Esophagus muscularis mucosa (tissue), 3 donors: ENCODE measurements at regions not wholly inside any gene's neighbourhood (a gene's known extent, or its start where the extent isn't known, plus 50 kb on each side); places are given as distances from the start of the nearest gene placed in this dataset.

Experiments
- POLR2A ChIP-seq: fragments of 450-650 bp; IDR thresholded peaks from one replicate; pipeline ENCODE4 v1.6.1; 2017; ENCODE audit warnings: antibody characterized with exemption, moderate library complexity, mild to moderate bottlenecking, low read depth
- POLR2AphosphoS5 ChIP-seq, 2 donors: sonication (generic); formaldehyde crosslinking; IDR thresholded peaks; one replicate each; pipeline ENCODE4 v1.6.1; 2017; ENCODE audit warnings: antibody characterized with exemption in 2 of 2
- TF ChIP-seq, protein P1 (sequence below), 3 experiments: fragments of 200-600 bp in 2 of 3; fragments of 450-650 bp in 1 of 3; sonication (generic) in 2 of 3; IDR thresholded peaks; one replicate each; pipeline ENCODE4 v1.5.1; 2017 to 2019; ENCODE audit warnings: antibody characterized with exemption in 3 of 3, mild to moderate bottlenecking in 2 of 3, moderate library complexity in 1 of 3

DNA sequence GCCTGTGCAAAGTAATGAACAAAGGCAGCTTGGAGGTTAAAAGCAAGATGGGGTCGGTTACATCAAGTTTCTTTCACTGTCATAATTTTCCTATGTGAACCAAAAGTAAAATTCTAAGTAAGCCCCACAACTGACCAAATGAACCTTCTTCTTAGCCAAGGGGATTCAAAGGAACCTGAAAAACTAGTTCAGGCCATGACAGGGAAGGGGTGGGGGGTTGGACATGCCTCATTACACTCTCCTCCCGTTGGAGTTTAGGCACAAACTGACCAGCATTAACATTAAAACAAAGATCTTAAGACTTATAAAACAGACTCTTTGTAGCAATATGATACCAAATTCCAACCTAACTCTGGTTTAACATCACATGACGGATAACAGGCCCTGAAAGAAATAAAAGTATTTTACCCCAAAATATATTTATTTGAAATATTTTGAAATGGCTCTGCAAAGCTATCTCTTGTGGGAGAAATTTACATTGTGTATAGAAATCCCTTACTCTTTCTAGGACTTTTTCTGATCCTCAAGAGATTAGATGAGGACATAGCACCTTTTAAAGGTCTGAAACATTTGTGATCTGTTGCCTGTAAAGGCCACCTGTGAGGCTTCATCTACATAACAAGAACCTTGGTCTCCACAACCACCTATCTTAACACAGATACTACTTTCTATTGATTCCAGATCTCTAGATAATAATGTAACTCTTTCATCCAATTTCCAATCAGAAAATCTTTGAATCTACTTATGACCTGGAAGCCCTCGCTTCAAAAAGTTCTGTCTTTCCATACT lies 1829.0 kb upstream of the MIR17HG start:
- TF ChIP-seq POLR2A (no peak), POLR2AphosphoS5 (IDR thresholded peaks at IDR 0.05) (no peak)
- TF ChIP-seq, protein P1, sequence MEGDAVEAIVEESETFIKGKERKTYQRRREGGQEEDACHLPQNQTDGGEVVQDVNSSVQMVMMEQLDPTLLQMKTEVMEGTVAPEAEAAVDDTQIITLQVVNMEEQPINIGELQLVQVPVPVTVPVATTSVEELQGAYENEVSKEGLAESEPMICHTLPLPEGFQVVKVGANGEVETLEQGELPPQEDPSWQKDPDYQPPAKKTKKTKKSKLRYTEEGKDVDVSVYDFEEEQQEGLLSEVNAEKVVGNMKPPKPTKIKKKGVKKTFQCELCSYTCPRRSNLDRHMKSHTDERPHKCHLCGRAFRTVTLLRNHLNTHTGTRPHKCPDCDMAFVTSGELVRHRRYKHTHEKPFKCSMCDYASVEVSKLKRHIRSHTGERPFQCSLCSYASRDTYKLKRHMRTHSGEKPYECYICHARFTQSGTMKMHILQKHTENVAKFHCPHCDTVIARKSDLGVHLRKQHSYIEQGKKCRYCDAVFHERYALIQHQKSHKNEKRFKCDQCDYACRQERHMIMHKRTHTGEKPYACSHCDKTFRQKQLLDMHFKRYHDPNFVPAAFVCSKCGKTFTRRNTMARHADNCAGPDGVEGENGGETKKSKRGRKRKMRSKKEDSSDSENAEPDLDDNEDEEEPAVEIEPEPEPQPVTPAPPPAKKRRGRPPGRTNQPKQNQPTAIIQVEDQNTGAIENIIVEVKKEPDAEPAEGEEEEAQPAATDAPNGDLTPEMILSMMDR (IDR thresholded peaks at IDR 0.05): no peak
